ENCODE measurements at regions not wholly inside any gene's neighbourhood (a gene's known extent, or its start where the extent isn't known, plus 50 kb on each side); places are given as distances from the start of the nearest gene placed in this dataset.

DNA sequence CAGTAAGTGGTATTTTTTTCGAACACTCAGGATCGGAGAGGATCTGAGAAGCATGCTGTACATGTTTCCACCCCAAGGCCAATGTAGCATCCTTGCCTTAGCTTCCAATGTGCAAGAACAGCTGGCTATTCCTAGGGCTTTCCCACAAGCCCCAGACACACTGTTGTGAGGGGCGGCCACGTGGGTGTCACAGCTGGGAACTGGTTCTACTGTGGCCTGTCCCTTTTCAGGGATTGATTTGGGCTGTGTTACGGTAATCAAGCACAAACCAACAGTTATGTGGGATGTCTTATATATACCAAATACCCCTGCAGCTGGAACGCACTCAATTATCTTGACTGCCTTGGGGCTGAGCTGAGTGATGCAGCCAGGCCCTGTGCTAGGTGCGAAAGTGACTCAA, 116.3 kb upstream of the CXCR4 start:
- Mint-ChIP-seq H3K9me3 (peaks cover 3 to 6% (median 4%) of the 10 kb centered on the region in 3 donors), H3K36me3 (peaks cover 2% of the 10 kb centered on the region), H3K4me3 (no peak overlapping the region), H3K4me1 (peaks cover 36 to 62% (median 37%) of the 10 kb centered on the region in 3 donors), H3K27me3 (no peaks in the 10 kb centered on the region), H3K27ac (peak overlapping the region in 2 of 3 donors; percentile 74 to 84)

DNA sequence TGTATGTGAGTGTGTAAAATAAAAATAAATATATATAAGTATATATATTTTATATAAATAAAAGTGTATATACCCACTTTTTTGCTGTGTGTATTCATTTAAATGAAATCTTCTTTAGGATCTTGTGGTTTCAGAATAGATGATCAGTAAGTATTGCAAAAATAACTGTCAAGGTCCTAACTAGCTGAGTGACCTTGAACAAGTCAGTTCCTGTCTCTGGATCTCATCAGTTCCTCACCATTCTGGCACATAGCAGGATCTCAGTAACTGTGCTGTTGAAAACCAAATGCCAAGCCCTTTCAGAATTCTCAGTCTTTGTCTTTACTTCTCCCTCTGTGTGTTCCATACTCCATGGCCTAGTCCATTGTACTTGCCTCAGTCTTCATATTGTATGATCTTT, 115.3 kb upstream of the CXCR4 start:
- Mint-ChIP-seq H3K27me3 (no peaks in the 10 kb centered on the region), H3K27ac (peak overlapping the region in 2 of 3 donors; percentile 71 to 73), H3K36me3 (peaks cover 2% of the 10 kb centered on the region), H3K4me1 (peaks cover 33 to 54% (median 36%) of the 10 kb centered on the region in 3 donors), H3K4me3 (no peak overlapping the region), H3K9me3 (peaks cover 7 to 9% (median 8%) of the 10 kb centered on the region in 3 donors)

DNA sequence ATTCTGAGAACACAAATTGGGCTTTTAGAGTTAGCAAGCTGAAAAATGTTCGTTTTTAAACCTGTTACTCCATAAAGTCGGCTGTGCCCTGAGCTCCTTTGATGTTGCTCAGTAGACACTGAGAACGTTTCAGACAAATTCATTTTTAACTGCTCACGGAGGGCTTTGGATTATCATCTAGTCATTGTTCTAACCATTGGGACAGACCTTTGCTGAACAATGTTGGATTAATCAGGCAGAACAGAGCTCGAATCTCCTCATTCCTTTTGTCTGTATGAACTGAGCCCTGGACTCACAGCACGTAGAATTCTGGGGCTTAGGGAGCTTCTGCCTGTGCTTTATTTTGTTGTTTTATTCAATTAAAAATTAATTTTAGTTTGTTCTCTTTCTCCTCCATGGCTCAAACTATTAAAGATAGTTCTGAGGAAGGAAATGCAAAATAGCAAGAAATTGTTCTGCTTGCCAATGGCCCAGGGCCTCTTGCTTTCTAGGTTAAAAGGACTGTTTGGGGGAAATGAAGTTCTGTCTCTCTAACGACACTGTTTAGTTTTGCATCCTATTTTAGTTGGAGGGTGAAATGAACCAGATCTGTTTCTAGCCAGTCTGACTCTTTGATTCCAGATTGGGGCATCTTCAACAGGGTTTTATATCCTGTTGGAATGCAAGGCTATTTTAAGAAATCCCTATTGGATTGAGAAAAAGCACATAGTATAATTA, 114.7 kb upstream of the CXCR4 start:
- H3K27ac Mint-ChIP-seq: peak overlapping the region; percentile 67 to 73 (median 71)

DNA sequence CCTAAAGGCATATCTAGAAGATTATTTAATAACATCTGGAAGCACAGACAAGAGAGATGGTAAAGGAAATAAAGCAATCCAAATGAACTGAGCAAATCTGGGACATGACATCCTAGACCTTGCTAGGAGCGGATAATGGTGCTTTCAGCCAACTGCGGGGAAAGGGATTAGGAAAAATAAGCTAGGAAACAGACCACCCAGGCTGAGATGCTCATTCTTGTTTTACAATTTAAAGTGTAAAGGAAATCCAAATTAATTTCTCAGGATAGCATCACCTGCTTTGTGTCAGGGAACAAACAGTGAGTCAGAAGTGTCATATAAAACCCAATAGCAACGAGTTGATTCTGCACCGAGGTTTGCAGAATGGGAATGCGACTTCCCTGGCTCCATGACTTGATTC, 112.5 kb upstream of the CXCR4 start:
- Mint-ChIP-seq H3K4me1 (peaks cover 29 to 53% (median 47%) of the 10 kb centered on the region in 3 donors), H3K9me3 (peaks cover 5 to 9% (median 8%) of the 10 kb centered on the region in 3 donors), H3K27me3 (no peaks in the 10 kb centered on the region), H3K27ac (peak overlapping the region in 2 of 3 donors; percentile 60 to 73), H3K36me3 (peaks cover 4% of the 10 kb centered on the region), H3K4me3 (peak overlapping the region in 1 of 4 donors; percentile 5)

More for the DNA sequence above, 114.7 kb upstream of the CXCR4 start:
- Mint-ChIP-seq H3K4me1 (peaks cover 26 to 47% (median 36%) of the 10 kb centered on the region in 3 donors), H3K9me3 (peaks cover 7 to 9% (median 8%) of the 10 kb centered on the region in 3 donors), H3K36me3 (peaks cover 4% of the 10 kb centered on the region), H3K4me3 (peak overlapping the region in 3 of 4 donors; percentile 24 to 67 (median 63)), H3K27me3 (no peaks in the 10 kb centered on the region)

DNA sequence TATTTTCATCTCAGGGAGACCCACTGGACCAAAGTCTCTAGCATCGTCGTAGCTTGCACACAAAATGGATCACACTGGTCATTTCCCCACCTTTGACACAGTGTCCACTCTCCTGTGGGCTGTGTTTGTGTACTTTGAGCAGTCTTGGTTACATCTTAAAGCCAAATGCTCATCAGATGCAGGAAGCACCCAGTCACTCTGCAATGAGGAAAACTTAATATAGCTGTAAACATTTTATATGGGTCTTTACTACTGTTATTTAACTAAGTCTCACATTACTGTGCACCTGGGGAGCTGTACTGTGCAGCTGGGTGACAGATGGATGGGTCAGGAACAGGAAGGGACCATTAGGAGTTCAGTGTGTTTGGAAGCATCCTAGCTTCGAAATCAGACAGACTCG, 109.0 kb upstream of the CXCR4 start:
- H3K4me3 Mint-ChIP-seq: peak overlapping the region in 1 of 4 donors; percentile 61
- peak overlapping the region in 2 of 3 donors; percentile 93 to 99 for H3K27ac Mint-ChIP-seq
- H3K36me3 Mint-ChIP-seq: peaks cover 6% of the 10 kb centered on the region
- peaks cover 5 to 9% (median 8%) of the 10 kb centered on the region in 3 donors for H3K9me3 Mint-ChIP-seq
- peaks cover 21 to 38% (median 34%) of the 10 kb centered on the region in 3 donors for H3K4me1 Mint-ChIP-seq
- H3K27me3 Mint-ChIP-seq: no peaks in the 10 kb centered on the region

DNA sequence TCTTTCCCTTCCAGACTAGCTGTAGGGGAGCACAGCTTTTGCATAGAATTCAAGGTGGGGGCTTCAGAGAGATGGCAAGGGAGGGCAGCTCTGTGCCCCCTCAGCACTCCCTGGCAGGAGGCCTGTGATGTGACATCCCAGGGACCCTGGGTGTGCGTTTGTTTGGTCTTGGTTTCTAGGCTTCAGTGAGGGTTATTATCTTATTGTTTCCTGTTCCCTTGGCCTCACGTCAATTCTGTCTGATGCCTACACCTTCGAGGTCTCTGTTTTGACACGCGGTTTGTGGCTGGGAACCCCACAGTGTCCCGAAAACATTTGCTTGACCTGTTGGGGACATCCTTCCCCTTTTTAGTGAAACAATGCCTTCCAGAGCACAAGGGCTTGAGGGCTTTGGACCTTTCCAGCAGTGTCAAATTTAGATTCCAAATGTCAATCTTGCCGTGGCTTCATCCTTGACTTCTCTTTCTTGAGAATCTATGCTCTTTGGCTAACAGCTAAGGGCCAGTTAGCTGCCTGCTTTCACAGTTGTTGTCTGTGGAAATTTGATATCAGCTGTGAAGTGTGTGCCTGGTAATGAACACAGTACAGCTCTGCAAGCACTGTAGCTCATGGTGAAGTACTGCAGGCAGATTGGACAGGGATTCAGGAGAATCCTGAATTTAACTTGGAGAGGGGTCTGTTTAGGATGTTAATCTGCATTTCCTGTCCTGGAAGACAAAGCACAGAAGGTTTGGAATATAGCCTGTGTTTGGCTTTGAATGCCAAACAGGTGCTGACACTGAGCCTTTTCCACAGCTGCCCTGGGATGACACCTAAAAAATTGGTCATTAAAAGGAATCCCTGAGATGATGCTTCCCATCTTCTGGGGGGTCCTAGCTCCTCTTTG, 108.2 kb upstream of the CXCR4 start:
- Mint-ChIP-seq H3K36me3 (peaks cover 4% of the 10 kb centered on the region), H3K9me3 (peaks cover 5 to 9% (median 8%) of the 10 kb centered on the region in 3 donors), H3K4me3 (peak overlapping the region; percentile 8 to 68 (median 22)), H3K4me1 (peaks cover 22 to 37% (median 33%) of the 10 kb centered on the region in 3 donors), H3K27ac (peak overlapping the region; percentile 92 to 99 (median 93)), H3K27me3 (no peaks in the 10 kb centered on the region)

DNA sequence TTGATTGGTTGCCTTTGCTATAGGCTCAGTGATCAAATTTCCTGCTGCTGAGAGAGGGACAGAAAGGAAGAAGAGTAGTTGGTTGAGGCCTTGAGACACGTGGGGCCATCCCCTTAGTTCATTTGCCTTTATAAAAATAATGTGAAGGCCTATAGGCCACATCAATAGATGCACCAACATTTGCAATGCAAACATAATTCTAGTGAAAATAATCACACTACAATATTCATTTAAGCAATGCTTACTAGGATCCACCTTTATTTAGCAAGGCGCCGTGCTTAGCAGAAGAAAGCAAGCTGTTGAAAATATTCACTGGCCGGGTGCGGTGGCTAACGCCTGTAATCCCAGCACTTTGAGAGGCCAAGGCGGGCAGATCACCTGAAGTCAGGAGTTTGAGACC, 105.3 kb upstream of the CXCR4 start:
- H3K9me3 Mint-ChIP-seq: no peaks in the 10 kb centered on the region

DNA sequence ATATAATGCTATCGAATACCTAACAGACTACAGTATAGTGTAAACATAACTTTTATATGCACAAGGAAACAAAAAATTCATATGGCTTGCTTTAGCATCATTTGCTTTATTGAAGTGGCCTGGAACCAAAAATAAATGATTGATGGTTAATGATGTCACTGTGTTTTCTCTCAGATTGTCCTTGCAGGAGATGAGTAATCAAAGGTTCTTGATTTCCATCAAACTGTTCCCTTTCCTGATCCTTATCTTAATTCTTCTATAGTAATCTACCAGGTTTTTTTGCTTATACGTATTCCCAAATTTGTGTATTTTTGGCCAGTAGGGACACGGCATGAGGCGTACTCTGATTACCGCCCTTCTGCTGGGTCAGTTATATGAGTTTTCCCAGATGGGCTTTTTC, 104.9 kb upstream of the CXCR4 start:
- Mint-ChIP-seq H3K9me3 (no peaks in the 10 kb centered on the region), H3K4me3 (no peak overlapping the region), H3K27ac (peak overlapping the region in 1 of 3 donors; percentile 40), H3K4me1 (peaks cover 36 to 47% (median 43%) of the 10 kb centered on the region in 3 donors), H3K36me3 (peaks cover 2% of the 10 kb centered on the region), H3K27me3 (no peaks in the 10 kb centered on the region)

More for the DNA sequence above, 105.3 kb upstream of the CXCR4 start:
- Mint-ChIP-seq H3K27me3 (no peaks in the 10 kb centered on the region), H3K27ac (peak overlapping the region in 1 of 3 donors; percentile 40), H3K4me1 (peaks cover 32 to 43% (median 40%) of the 10 kb centered on the region in 3 donors), H3K36me3 (peaks cover 4% of the 10 kb centered on the region), H3K4me3 (no peak overlapping the region)

DNA sequence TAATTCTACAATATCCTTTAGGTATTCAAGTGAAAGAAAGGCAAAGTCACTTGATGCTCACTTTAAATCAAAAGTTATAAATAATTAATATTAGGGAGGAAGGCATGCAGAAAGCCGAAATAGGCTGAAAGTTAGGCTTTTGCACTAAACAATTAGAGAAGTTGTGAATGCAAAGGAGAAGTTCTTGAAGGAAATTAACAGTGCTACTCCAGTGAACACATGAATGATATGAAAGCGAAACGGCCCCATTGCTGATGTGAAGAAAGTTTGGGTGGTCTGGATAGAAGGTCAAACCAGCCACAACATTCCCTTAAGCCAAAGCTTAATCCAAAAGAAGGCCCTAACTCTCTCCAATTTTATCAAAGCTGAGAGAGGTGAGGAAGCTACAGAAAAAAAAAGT, 103.1 kb upstream of the CXCR4 start:
- H3K27ac Mint-ChIP-seq: peak overlapping the region; percentile 79 to 88 (median 83)
- H3K4me1 Mint-ChIP-seq: peaks cover 43 to 48% (median 45%) of the 10 kb centered on the region in 3 donors
- H3K27me3 Mint-ChIP-seq: no peaks in the 10 kb centered on the region
- peak overlapping the region in 3 of 4 donors; percentile 47 to 50 (median 49) for H3K4me3 Mint-ChIP-seq
- H3K9me3 Mint-ChIP-seq: no peaks in the 10 kb centered on the region
- peaks cover 2% of the 10 kb centered on the region for H3K36me3 Mint-ChIP-seq

DNA sequence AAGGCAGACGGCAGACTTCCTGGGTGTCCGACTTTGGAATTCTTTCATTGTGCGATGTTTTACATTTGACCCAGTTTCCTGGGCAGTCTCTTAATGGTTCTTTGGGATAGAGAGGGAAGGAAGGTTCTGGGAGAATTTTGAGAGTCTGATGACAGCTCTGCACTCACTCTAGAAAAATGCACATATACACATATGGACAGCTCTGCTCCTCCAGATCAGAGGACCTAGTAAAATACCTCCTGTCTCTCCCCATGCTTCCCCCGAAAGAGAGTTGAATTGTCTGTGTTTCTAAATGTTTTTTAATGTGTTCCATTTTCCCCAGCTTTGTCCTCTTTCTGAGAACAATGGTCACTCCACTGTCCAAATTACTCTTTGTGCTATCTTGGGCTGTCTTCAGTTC, 102.0 kb upstream of the CXCR4 start:
- Mint-ChIP-seq H3K4me1 (peaks cover 39 to 46% (median 43%) of the 10 kb centered on the region in 3 donors), H3K27me3 (no peaks in the 10 kb centered on the region), H3K4me3 (peak overlapping the region in 1 of 4 donors; percentile 10), H3K27ac (peak overlapping the region in 1 of 3 donors; percentile 88), H3K36me3 (peaks cover 2% of the 10 kb centered on the region), H3K9me3 (no peaks in the 10 kb centered on the region)

DNA sequence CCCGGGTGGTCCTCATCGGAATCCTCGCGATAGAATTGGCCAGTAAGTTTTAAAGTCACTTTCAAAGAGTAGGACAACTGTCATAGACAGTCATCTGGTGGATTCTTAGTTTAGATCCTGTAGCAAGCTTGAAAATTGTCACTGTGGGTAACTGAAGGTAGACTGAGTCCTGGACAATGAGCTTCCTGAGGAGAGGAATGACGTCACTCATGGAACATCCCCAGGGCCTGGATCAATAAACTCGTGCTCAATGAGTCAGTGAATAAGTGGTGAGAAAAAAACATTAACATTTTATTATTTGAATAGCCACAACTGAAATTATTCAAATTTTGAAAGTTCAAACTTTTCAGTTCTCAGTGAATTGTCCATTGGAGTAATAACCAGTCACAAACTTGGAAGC, 101.4 kb upstream of the CXCR4 start:
- Mint-ChIP-seq H3K27me3 (no peaks in the 10 kb centered on the region), H3K4me1 (peaks cover 45 to 48% (median 47%) of the 10 kb centered on the region in 3 donors), H3K9me3 (no peaks in the 10 kb centered on the region), H3K36me3 (peaks cover 2% of the 10 kb centered on the region), H3K27ac (no peak overlapping the region), H3K4me3 (no peak overlapping the region)

DNA sequence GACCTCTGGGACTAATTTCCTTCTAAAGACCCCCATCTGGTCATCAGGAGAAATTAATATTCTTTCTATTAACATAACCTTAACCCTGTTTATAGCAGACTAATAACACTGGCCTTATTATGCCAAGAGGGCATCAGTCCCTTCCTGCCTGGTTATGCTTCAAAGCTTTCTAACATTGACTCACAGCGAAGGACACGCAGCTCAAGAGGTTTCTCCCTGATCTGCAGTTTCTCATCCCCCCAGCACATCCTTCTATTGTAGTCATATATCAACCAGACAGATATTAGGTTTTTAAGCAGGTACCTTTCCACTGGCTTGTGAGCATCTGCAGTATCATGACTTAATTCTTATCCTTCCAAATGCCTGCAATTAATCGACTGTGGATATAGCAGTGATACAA, 100.0 kb upstream of the CXCR4 start:
- H3K4me1 Mint-ChIP-seq: peaks cover 56 to 60% (median 58%) of the 10 kb centered on the region in 3 donors

DNA sequence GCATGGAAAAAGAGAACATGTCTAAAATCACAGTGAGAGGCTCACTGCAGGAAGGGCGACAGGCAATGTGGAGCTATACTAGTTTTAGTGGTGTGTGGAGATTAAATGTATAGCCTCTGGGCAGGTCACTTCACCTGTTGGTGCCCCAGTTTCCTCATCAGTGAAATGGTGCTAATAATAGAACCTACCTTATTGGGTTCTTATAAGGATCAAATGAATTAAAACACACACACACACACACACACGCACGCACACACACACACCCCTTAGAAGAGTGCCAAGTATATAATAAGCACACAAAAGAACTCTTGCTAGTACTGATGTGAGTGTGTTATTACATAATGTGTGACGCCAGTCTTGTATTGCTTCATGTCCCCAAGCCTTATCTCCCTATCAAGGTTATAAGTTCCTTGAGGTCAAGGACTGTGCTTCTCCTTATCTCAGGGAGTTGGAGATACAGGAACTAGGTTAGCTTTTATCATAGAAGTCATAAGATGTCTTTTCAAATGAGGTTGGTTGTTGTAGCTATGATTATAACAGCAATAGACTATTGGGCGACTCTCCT, 98.0 kb upstream of the CXCR4 start:
- Mint-ChIP-seq H3K4me1 (peaks cover 60 to 70% (median 68%) of the 10 kb centered on the region in 3 donors), H3K9me3 (no peaks in the 10 kb centered on the region), H3K27ac (peak overlapping the region in 1 of 3 donors; percentile 29), H3K36me3 (no peaks in the 10 kb centered on the region), H3K4me3 (no peak overlapping the region), H3K27me3 (no peaks in the 10 kb centered on the region)

More for the DNA sequence above, 100.0 kb upstream of the CXCR4 start:
- Mint-ChIP-seq H3K9me3 (no peaks in the 10 kb centered on the region), H3K27ac (peak overlapping the region in 2 of 3 donors; percentile 1 to 10), H3K27me3 (no peaks in the 10 kb centered on the region), H3K4me3 (no peak overlapping the region), H3K36me3 (peaks cover 2% of the 10 kb centered on the region)

DNA sequence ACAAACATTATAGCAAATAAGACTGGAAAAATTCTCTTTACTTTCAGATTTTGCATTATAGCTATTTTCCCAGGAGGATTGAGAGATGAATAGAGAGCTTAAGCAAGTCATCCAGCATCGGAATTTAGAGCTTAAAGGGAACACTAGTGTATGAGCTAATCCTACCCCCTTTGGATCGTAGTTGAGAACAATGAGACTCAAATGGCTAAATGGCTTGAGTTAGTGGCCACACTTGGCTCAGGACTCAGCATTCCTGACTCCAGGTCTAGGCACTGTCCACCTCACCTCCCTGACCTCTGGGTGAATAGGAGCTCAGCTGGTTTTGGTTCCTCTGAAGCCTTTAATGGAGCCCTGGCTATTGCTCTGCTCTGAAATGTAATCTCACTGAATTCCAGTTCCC, 97.5 kb upstream of the CXCR4 start:
- Mint-ChIP-seq H3K36me3 (no peaks in the 10 kb centered on the region), H3K4me3 (no peak overlapping the region), H3K4me1 (peaks cover 60 to 71% (median 70%) of the 10 kb centered on the region in 3 donors), H3K9me3 (peaks cover 0 to under 1% (median 0%) of the 10 kb centered on the region in 3 donors), H3K27me3 (no peaks in the 10 kb centered on the region), H3K27ac (peak overlapping the region in 2 of 3 donors; percentile 29 to 97)

All from IgD-negative memory B cell (primary cell).